ENCODE measurements at regions not wholly inside any gene's neighbourhood (a gene's known extent, or its start where the extent isn't known, plus 50 kb on each side); places are given as distances from the start of the nearest gene placed in this dataset.

- no peak for TF ChIP-seq CTCF (IDR thresholded peaks at IDR 0.05; ENCODE audit: extremely low read depth in 1 of 2, insufficient read depth in 1 of 2, low read depth in 1 of 2, low read length in 2 of 2)
- TF ChIP-seq MAX (IDR thresholded peaks at IDR 0.05; ENCODE audit: insufficient read depth, insufficient read length) = no peak
- no peak for TF ChIP-seq MYC (IDR thresholded peaks at IDR 0.05; ENCODE audit: low read depth, low read length)
Measured at GRCh38 chr16:80344570-80344969, 196.2 kb upstream of the DYNLRB2 start.

All from endothelial cell of umbilical vein (primary cell).